OCI-LY7 (cell line): ENCODE measurements at regions not wholly inside any gene's neighbourhood (a gene's known extent, or its start where the extent isn't known, plus 50 kb on each side); places are given as distances from the start of the nearest gene placed in this dataset.

Source experiments
- BruUV-seq: library from RNA; stranded (reverse); fragments of 400-500 nt; replicated peaks from 2 replicates; lab custom pipeline; 2021; lab: Mats Ljungman, UMichigan
- CTCF ChIA-PET: fragments of 300-600 bp; sonication (Branson Sonifier 250); formaldehyde crosslinking; loops from one replicate; lab custom pipeline; 2022; ENCODE audit warnings: antibody characterized with exemption; ENCODE audit not compliant: unreplicated experiment; lab: Charles Lee
- POLR2A ChIA-PET: fragments of 300-600 bp; sonication (Branson Sonifier 250); formaldehyde crosslinking; loops from one replicate; lab custom pipeline; 2022; ENCODE audit warnings: antibody characterized with exemption; lab: Charles Lee
- DNase-seq: peaks from one replicate; pipeline ENCODE4 v3.0.0-alpha.2; 2015; ENCODE audit warnings: low spot score
- H2AFZ ChIP-seq: fragments of 200-600 bp; sonication (generic), shearing (Covaris generic); 2 replicates; pipeline ENCODE4 v1.6.1; 2014; ENCODE audit warnings: mild to moderate bottlenecking, antibody characterized with exemption, low read length, moderate library complexity
- H3K27ac ChIP-seq: fragments of 200-600 bp; sonication (generic); 2 replicates; pipeline ENCODE4 v1.5.1; 2014; ENCODE audit warnings: mixed run types, low read depth, mild to moderate bottlenecking, moderate library complexity, low read length, inconsistent platforms; ENCODE audit not compliant: poor library complexity, severe bottlenecking
- H3K36me3 ChIP-seq: fragments of 200-600 bp; sonication (generic); 2 replicates; pipeline ENCODE4 v1.6.1; 2014; ENCODE audit warnings: mild to moderate bottlenecking, antibody characterized with exemption, low read length, moderate library complexity, mixed read lengths; ENCODE audit not compliant: insufficient read depth
- H3K4me1 ChIP-seq: fragments of 200-600 bp; sonication (generic); 2 replicates; pipeline ENCODE4 v1.5.1; 2014; ENCODE audit warnings: mild to moderate bottlenecking, low read length; ENCODE audit not compliant: insufficient read depth, poor library complexity, severe bottlenecking
- H3K4me2 ChIP-seq: fragments of 200-600 bp; sonication (generic); 2 replicates; pipeline ENCODE4 v1.6.1; 2014; ENCODE audit warnings: mild to moderate bottlenecking, low read length
- H3K4me3 ChIP-seq: fragments of 200-600 bp; sonication (generic); 2 replicates; pipeline ENCODE4 v1.5.1; 2014; ENCODE audit warnings: mild to moderate bottlenecking, low read depth, low read length; ENCODE audit not compliant: poor library complexity, severe bottlenecking
- H3K79me2 ChIP-seq: fragments of 200-600 bp; sonication (generic); 2 replicates; pipeline ENCODE4 v1.6.1; 2016; ENCODE audit warnings: low read depth, mild to moderate bottlenecking, low read length, moderate library complexity, mixed read lengths; ENCODE audit not compliant: insufficient read depth
- H3K9me2 ChIP-seq: fragments of 200-600 bp; sonication (generic); 2 replicates; pipeline ENCODE4 v1.6.1; 2016; ENCODE audit warnings: mild to moderate bottlenecking, low read length, mixed read lengths; ENCODE audit not compliant: insufficient read depth
- H3K9me3 ChIP-seq: fragments of 200-600 bp; sonication (generic); 2 replicates; pipeline ENCODE4 v1.6.1; 2014; ENCODE audit warnings: mild to moderate bottlenecking, mixed run types, low read length, mixed read lengths
- H4K20me1 ChIP-seq: fragments of 200-600 bp; sonication (generic); 2 replicates; pipeline ENCODE4 v1.6.1; 2014; ENCODE audit warnings: mild to moderate bottlenecking, antibody characterized with exemption, low read length, moderate library complexity, mixed read lengths; ENCODE audit not compliant: insufficient read depth
- CTCF ChIP-seq: fragments of 200-600 bp; sonication (generic); conservative IDR thresholded peaks from 2 replicates; pipeline ENCODE4 v1.5.1; 2014; ENCODE audit warnings: mild to moderate bottlenecking, antibody characterized with exemption, low read length, moderate library complexity, mixed read lengths
- EZH2phosphoT487 ChIP-seq: fragments of 200-600 bp; sonication (generic); IDR thresholded peaks from 2 replicates; pipeline ENCODE4 v1.6.1; 2018; ENCODE audit warnings: low read depth, borderline replicate concordance, mild to moderate bottlenecking, mixed run types, antibody characterized with exemption, low read length, moderate library complexity, mixed read lengths
- intact Hi-C: fragments of 100-400 bp; cut with micrococcal nuclease; formaldehyde crosslinking; loops from one replicate; pipeline ENCODE4 v1.10.0; 2022; ENCODE audit not compliant: unreplicated experiment

GRCh38 chr5:6087576-6087975, 290.8 kb downstream of the MED10 start:
- ChIA-PET POLR2A (no interaction called here), CTCF (no interaction called here)
- Histone ChIP-seq H3K4me1 (no peaks in the 10 kb centered on the region), H3K4me3 (no peak overlapping the region), H2AFZ (no peak overlapping the region), H3K36me3 (no peaks in the 10 kb centered on the region), H3K79me2 (no peaks in the 10 kb centered on the region), H3K9me2 (no peaks in the 10 kb centered on the region), H3K27ac (no peak overlapping the region), H3K9me3 (no peaks in the 10 kb centered on the region), H4K20me1 (no peaks in the 10 kb centered on the region), H3K4me2 (no peak overlapping the region)
- no peak for DNase-seq
- no TSS peak for BruUV-seq
- TF ChIP-seq EZH2phosphoT487 (no peak), CTCF (no peak)
- intact Hi-C loops, result no loop called here

- ChIA-PET CTCF (no interaction called here), POLR2A (no interaction called here)
- no peaks in the 10 kb centered on the region for H3K79me2 ChIP-seq
- no peaks in the 10 kb centered on the region for H3K4me1 ChIP-seq
- H3K9me2 ChIP-seq, result no peaks in the 10 kb centered on the region
- no peaks in the 10 kb centered on the region for H3K9me3 ChIP-seq
- H3K4me3 ChIP-seq, result no peak overlapping the region
- BruUV-seq, result no TSS peak
- H2AFZ ChIP-seq, result no peak overlapping the region
- no peak overlapping the region for H3K4me2 ChIP-seq
- TF ChIP-seq EZH2phosphoT487 (no peak), CTCF (no peak)
- intact Hi-C loops, result no loop called here
- no peaks in the 10 kb centered on the region for H3K36me3 ChIP-seq
- no peak for DNase-seq
- no peak overlapping the region for H3K27ac ChIP-seq
- H4K20me1 ChIP-seq, result no peaks in the 10 kb centered on the region
These were observed 291.5 kb downstream of the MED10 start for GRCh38 chr5:6086871-6087270.

- Histone ChIP-seq H3K9me3 (no peaks in the 10 kb centered on the region), H2AFZ (no peak overlapping the region), H3K79me2 (no peaks in the 10 kb centered on the region), H3K27ac (no peak overlapping the region), H3K36me3 (no peaks in the 10 kb centered on the region), H3K4me3 (no peak overlapping the region), H3K9me2 (no peaks in the 10 kb centered on the region), H3K4me1 (no peaks in the 10 kb centered on the region), H3K4me2 (no peak overlapping the region), H4K20me1 (no peaks in the 10 kb centered on the region)
- intact Hi-C loops, result no loop called here
- ChIA-PET CTCF (no interaction called here), POLR2A (no interaction called here)
- no peak for TF ChIP-seq EZH2phosphoT487
- TF ChIP-seq CTCF, result no peak
- DNase-seq, result no peak
- BruUV-seq, result no TSS peak
These were observed 292.9 kb downstream of the MED10 start for GRCh38 chr5:6085341-6085860.
